SJCRH30 (cell line): ENCODE measurements at regions not wholly inside any gene's neighbourhood (a gene's known extent, or its start where the extent isn't known, plus 50 kb on each side); places are given as distances from the start of the nearest gene placed in this dataset.

ENCODE experiments used
- DNase-seq, 2 experiments: peaks; one replicate each; pipeline ENCODE4 v3.0.0-alpha.2; 2015 to 2020
- H3K27ac ChIP-seq: fragments of 250-450 bp; sonication (Bioruptor Pico); 2 replicates; pipeline ENCODE4 v1.5.1; 2020; ENCODE audit warnings: mild to moderate bottlenecking, moderate library complexity
- H3K27me3 ChIP-seq: fragments of 250-450 bp; sonication (Bioruptor Pico); 2 replicates; pipeline ENCODE4 v1.5.1; 2020; ENCODE audit warnings: mild to moderate bottlenecking, moderate library complexity
- H3K36me3 ChIP-seq: fragments of 250-450 bp; sonication (Bioruptor Pico); 2 replicates; pipeline ENCODE4 v1.5.1; 2020; ENCODE audit warnings: mild to moderate bottlenecking, moderate library complexity
- H3K4me1 ChIP-seq: fragments of 250-450 bp; sonication (Bioruptor Pico); 2 replicates; pipeline ENCODE4 v1.5.1; 2020; ENCODE audit warnings: mild to moderate bottlenecking, moderate library complexity
- H3K4me3 ChIP-seq: fragments of 250-450 bp; sonication (Bioruptor Pico); 2 replicates; pipeline ENCODE4 v1.5.1; 2020; ENCODE audit warnings: mild to moderate bottlenecking, moderate library complexity
- H3K9me3 ChIP-seq: fragments of 250-450 bp; sonication (Bioruptor Pico); replicated peaks from 2 replicates; pipeline ENCODE4 v1.5.1; 2020; ENCODE audit warnings: mild to moderate bottlenecking, moderate library complexity

DNA sequence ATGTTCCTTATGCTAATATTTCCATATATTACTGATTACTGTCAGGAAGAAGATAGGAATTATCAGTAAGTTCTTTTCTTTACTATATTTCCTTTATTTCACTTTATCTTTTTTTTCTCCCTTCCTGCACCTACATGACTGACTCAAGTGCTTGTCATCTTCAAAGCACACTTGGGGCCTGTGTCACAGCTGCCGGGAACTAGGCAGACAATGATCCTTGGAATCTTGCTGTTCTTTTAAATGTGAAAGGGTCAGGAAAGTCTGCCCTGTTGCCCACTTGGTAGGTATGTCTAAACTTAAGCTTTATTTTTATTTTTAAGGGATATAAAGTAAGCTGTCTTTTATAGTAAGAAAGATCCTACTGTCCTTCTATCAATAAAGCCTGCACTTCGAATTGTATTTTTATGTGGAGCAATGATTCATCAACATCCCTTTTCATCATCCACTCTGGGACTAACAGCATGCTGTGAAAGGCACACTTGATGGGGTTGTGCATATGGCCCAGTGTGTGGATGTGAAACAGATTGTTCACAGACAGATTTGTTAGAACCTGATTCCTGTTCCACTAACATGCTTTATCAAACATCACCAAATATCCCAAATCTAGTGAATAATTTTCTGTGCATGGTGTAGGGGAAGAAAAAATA, 556.9 kb downstream of the DNAJB9 start:
- DNase-seq: no peak
- no peaks in the 10 kb centered on the region for H3K9me3 ChIP-seq
- H3K27me3 ChIP-seq: no peaks in the 10 kb centered on the region
- no peaks in the 10 kb centered on the region for H3K4me1 ChIP-seq
- no peak overlapping the region for H3K27ac ChIP-seq
- no peaks in the 10 kb centered on the region for H3K36me3 ChIP-seq
- no peak overlapping the region for H3K4me3 ChIP-seq

DNA sequence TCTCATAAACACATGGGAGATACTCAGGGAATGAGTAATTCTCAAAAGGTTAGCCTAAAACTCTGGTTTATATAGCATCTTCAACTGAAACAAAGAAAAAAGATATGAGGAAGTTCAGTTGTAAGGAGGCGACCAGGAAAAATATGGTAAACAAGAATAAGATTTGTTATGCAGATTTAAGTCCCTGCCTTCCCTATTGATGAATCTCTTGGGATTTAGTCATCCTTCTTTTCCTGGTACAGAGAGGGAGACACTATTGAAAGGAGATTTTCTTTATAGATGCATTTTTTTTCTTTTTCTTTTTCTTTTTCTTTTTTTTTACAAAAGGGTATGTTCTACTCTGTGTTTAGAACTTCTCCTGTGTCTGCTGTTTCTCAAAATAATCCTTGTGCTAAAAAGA, 557.5 kb downstream of the DNAJB9 start:
- H3K4me3 ChIP-seq: no peak overlapping the region
- H3K9me3 ChIP-seq: no peaks in the 10 kb centered on the region
- H3K4me1 ChIP-seq: no peaks in the 10 kb centered on the region
- no peaks in the 10 kb centered on the region for H3K36me3 ChIP-seq
- H3K27me3 ChIP-seq: no peaks in the 10 kb centered on the region
- no peak overlapping the region for H3K27ac ChIP-seq
- DNase-seq: no peak

GRCh38 chr7:109131141-109131540, 561.5 kb downstream of the DNAJB9 start:
- H3K36me3 ChIP-seq: no peaks in the 10 kb centered on the region
- H3K4me1 ChIP-seq: no peaks in the 10 kb centered on the region
- no peak overlapping the region for H3K4me3 ChIP-seq
- H3K9me3 ChIP-seq: no peaks in the 10 kb centered on the region
- no peak for DNase-seq
- H3K27ac ChIP-seq: no peak overlapping the region
- no peaks in the 10 kb centered on the region for H3K27me3 ChIP-seq

- DNase-seq: no peak
- Histone ChIP-seq H3K9me3 (no peaks in the 10 kb centered on the region), H3K36me3 (no peaks in the 10 kb centered on the region), H3K27me3 (no peaks in the 10 kb centered on the region), H3K4me3 (no peak overlapping the region), H3K4me1 (no peaks in the 10 kb centered on the region), H3K27ac (no peak overlapping the region)
These were observed 567.2 kb downstream of the DNAJB9 start for GRCh38 chr7:109136893-109137292.

DNA sequence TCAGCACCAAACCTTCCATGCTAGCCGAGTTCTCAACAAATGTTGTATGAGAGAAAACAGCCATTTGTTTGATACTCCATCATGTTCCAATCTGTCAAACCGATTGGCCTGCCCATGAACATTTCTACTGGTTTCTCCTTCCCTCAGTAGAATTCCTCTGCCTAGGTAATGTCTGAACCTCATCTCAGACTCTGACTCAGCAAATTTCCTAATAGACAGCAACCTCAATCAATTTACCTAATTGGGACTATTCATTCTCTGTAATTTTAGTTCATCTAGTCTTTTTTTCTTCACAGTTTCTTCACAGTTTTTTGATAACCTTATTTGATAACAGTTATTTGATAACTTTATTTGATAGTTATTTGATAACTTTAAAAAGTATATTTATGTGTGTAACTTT, 585.1 kb downstream of the DNAJB9 start:
- no peak for DNase-seq
- no peaks in the 10 kb centered on the region for H3K4me1 ChIP-seq
- H3K36me3 ChIP-seq: no peaks in the 10 kb centered on the region
- peaks cover 2% of the 10 kb centered on the region; the same call in 1 of the 2 replicates for H3K27me3 ChIP-seq
- H3K27ac ChIP-seq: no peak overlapping the region
- H3K9me3 ChIP-seq: no peaks in the 10 kb centered on the region
- no peak overlapping the region for H3K4me3 ChIP-seq

DNA sequence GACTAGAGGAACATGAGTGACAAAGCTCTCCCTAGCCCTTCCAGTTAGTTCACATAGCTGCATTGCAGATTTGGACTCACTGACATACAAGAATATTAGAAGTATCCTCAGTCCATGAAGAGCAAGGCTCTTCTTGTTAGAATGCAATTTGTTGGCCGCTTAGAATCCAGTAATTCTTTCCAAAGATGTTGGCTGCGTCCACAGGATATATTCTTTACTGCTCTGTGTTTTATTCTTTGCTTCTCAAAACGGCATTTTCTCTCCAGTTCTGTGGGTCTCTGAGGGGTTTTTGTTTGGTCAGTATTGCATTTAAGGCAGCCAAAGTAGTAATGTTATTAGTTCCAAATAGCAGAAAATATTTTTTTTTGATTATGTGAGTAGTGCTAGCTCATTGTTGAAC, 588.6 kb downstream of the DNAJB9 start:
- H3K4me1 ChIP-seq: no peaks in the 10 kb centered on the region
- no peaks in the 10 kb centered on the region for H3K9me3 ChIP-seq
- DNase-seq: no peak
- no peak overlapping the region for H3K27ac ChIP-seq
- no peaks in the 10 kb centered on the region for H3K36me3 ChIP-seq
- H3K4me3 ChIP-seq: no peak overlapping the region
- H3K27me3 ChIP-seq: no peaks in the 10 kb centered on the region; the same call in 1 of the 2 replicates

GRCh38 chr7:109176661-109177060, 607.0 kb downstream of the DNAJB9 start:
- Histone ChIP-seq H3K36me3 (no peaks in the 10 kb centered on the region), H3K4me3 (no peak overlapping the region), H3K27ac (no peak overlapping the region), H3K4me1 (no peaks in the 10 kb centered on the region), H3K9me3 (no peaks in the 10 kb centered on the region), H3K27me3 (no peaks in the 10 kb centered on the region)
- no peak for DNase-seq

- Histone ChIP-seq H3K4me3 (no peak overlapping the region), H3K36me3 (no peaks in the 10 kb centered on the region), H3K9me3 (no peaks in the 10 kb centered on the region), H3K4me1 (no peaks in the 10 kb centered on the region), H3K27ac (no peak overlapping the region), H3K27me3 (no peaks in the 10 kb centered on the region)
- no peak for DNase-seq
These were observed 608.7 kb downstream of the DNAJB9 start for GRCh38 chr7:109178342-109178741.

DNA sequence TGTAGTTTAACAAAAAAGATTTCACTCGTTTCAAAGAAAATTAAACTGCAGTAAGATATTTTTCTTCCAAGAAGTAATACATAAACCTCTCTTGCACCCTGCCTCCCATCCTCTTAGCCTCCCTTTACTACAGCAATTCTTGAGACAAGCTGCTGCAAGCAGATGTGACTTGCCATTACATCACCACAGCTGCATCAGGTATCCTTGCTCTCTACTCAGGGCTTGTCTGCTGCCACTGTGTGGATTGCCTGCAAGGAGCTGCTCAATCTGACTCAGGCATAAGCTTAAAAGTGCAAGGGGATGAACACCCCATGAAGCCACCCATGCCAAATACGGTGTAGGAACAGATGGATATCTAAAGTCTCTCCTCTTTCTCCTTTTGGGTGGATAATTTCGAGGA, 609.9 kb downstream of the DNAJB9 start:
- H3K27me3 ChIP-seq: no peaks in the 10 kb centered on the region
- no peak for DNase-seq
- H3K36me3 ChIP-seq: no peaks in the 10 kb centered on the region
- no peak overlapping the region for H3K4me3 ChIP-seq
- no peak overlapping the region for H3K27ac ChIP-seq
- H3K9me3 ChIP-seq: no peaks in the 10 kb centered on the region
- no peaks in the 10 kb centered on the region for H3K4me1 ChIP-seq

DNA sequence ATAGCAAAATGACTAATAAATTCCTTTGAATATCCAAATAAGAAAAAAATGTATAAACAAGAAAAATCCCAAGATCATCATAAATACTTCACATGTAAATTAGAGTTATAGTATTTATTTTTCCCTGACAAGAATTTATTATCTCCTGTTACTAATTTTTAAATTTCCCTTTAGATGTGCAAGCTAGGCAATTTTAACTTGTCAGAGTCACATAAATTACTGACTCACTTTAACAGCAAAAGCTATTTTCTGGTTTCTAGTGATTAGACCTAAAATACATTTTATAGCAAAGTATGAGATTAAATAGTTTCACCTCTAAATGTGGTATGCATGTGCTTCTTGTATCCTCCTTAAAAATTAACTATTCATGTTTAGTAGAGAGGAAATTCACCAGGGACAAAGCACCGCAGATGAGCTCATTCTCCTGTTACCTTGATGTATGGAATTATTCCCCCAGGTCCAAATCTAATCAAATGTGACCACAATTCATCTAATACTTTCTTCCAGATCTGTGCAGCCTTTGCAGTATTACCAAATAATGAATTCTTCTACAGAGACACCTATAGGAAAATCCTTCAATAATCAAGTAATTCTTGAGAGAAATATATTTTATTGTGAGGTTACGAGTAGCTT, 621.2 kb downstream of the DNAJB9 start:
- Histone ChIP-seq H3K4me3 (no peak overlapping the region), H3K36me3 (no peaks in the 10 kb centered on the region), H3K4me1 (no peaks in the 10 kb centered on the region), H3K27ac (no peak overlapping the region), H3K9me3 (no peaks in the 10 kb centered on the region), H3K27me3 (no peaks in the 10 kb centered on the region)
- DNase-seq: no peak

DNA sequence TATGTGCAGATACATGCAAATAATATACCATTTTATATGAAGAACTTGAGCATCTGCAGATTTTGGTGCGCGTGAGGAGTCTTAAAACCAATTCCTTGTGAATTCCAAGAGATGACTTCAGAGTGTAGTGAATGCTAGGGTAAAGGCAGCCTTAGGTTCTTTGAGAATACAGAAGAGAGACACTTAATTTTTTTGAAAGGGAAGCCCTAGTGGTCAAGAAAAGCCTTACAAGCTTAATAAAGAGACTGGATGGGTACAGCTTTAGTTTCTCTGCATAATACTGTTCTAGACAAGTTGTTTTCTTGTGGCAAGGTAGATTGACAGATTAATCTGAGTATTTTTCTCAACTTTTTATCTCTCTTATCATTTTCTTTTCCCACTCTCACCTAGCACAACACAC, 636.5 kb downstream of the DNAJB9 start:
- Histone ChIP-seq H3K27ac (no peak overlapping the region), H3K4me3 (no peak overlapping the region), H3K27me3 (no peaks in the 10 kb centered on the region), H3K4me1 (no peaks in the 10 kb centered on the region), H3K36me3 (no peaks in the 10 kb centered on the region), H3K9me3 (no peaks in the 10 kb centered on the region)
- DNase-seq: no peak

- H3K27me3 ChIP-seq: 0 out of 2 replicates have a peak, but pooled peaks cover 3% of the 10 kb centered on the region
- peak; percentile 5 to 16 for DNase-seq
- H3K27ac ChIP-seq: no peak overlapping the region
- no peaks in the 10 kb centered on the region for H3K4me1 ChIP-seq
- H3K4me3 ChIP-seq: no peak overlapping the region
- no peaks in the 10 kb centered on the region for H3K36me3 ChIP-seq
- no peaks in the 10 kb centered on the region for H3K9me3 ChIP-seq
These were observed 643.4 kb downstream of the DNAJB9 start for GRCh38 chr7:109213081-109213480.

DNA sequence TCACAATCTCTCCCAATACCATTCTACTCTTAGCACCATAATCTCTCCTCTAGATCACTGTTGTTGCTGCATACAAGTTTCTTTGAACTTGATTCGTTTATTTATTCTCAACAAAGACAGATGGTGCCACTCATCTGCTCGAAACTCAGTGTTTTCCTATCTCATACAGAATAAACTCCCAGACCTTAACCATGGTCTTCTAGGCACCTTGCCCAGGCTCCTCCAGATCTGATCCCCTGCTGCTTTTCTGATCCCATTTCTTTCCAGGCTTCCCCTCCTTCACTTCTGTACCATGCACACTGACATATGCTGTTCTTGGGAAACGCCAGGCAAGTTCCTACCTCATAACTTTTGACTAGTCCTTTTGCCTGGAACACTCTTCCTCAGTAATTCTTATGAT, 645.7 kb downstream of the DNAJB9 start:
- no peak for DNase-seq
- Histone ChIP-seq H3K27ac (no peak overlapping the region), H3K36me3 (no peaks in the 10 kb centered on the region), H3K4me3 (no peak overlapping the region), H3K27me3 (0 out of 2 replicates have a peak, but pooled peaks cover 3% of the 10 kb centered on the region), H3K9me3 (no peaks in the 10 kb centered on the region), H3K4me1 (no peaks in the 10 kb centered on the region)

GRCh38 chr7:109224100-109224499, 654.4 kb downstream of the DNAJB9 start:
- no peak overlapping the region for H3K27ac ChIP-seq
- H3K4me3 ChIP-seq: no peak overlapping the region
- no peaks in the 10 kb centered on the region for H3K27me3 ChIP-seq
- no peaks in the 10 kb centered on the region for H3K4me1 ChIP-seq
- H3K9me3 ChIP-seq: no peaks in the 10 kb centered on the region
- DNase-seq: no peak
- H3K36me3 ChIP-seq: no peaks in the 10 kb centered on the region

DNA sequence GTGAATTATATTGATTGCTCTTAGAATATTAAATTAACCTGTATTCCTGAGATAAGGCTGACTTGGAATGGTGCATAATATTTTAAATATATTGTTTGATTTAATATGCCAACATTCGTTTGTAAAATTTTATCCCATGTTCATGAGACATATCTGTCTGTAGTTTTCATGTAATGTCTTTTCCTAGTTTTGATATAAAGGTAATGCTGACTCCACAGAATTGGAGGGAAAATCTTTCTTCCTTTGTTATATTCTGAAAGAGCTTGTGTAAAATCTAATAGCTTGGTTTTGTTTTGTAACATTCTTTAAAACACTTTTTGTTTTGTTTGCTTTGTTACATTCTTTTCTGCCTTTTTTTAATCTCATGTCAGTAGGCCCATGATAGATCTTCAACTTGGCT, 657.0 kb downstream of the DNAJB9 start:
- DNase-seq: no peak
- H3K27ac ChIP-seq: no peak overlapping the region
- no peak overlapping the region for H3K4me3 ChIP-seq
- no peaks in the 10 kb centered on the region for H3K9me3 ChIP-seq
- no peaks in the 10 kb centered on the region for H3K27me3 ChIP-seq
- H3K4me1 ChIP-seq: no peaks in the 10 kb centered on the region
- no peaks in the 10 kb centered on the region for H3K36me3 ChIP-seq

DNA sequence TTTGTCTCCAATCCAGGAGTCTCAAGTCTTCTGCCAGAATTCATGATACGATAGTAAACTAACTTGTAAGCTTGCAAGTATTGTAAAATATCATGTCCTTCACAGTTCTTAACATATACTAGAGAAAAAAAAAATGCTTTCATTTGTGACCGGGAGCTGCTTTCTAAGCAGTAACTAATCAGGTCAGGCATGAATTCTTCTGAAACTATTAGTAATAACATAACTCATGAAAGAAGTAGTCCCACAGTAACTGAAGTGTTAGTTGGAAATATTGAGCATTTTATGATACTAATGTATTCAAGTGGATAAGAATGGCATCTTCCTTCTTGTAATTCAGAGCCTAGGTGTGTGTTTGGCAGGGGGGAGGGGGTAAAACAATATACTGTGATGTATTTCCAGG, 665.6 kb downstream of the DNAJB9 start:
- no peak overlapping the region for H3K27ac ChIP-seq
- no peak for DNase-seq
- H3K36me3 ChIP-seq: no peaks in the 10 kb centered on the region
- no peak overlapping the region for H3K4me3 ChIP-seq
- no peaks in the 10 kb centered on the region for H3K9me3 ChIP-seq
- H3K27me3 ChIP-seq: no peaks in the 10 kb centered on the region
- no peaks in the 10 kb centered on the region for H3K4me1 ChIP-seq
